Stimulated activated CD4-positive, alpha-beta T cell treated with anti-CD3 and anti-CD28 coated beads, Interleukin-2, amount 100 ng/mL, for 24 hours (primary cell): ENCODE measurements at regions not wholly inside any gene's neighbourhood (a gene's known extent, or its start where the extent isn't known, plus 50 kb on each side); places are given as distances from the start of the nearest gene placed in this dataset.

Experiments used
- DNase-seq, 2 donors: peaks; one replicate each; pipeline ENCODE4 v3.0.0-alpha.2; 2020

GRCh38 chr2:123085484-123085883 is 939.6 kb upstream of the CNTNAP5 start:
- DNase-seq = no peak

- no peak for DNase-seq
Measured at GRCh38 chr2:123086613-123087385, 938.3 kb upstream of the CNTNAP5 start.

GRCh38 chr2:123091471-123091870 is 933.6 kb upstream of the CNTNAP5 start:
- DNase-seq = no peak

GRCh38 chr2:123093199-123093598 is 931.9 kb upstream of the CNTNAP5 start:
- no peak for DNase-seq

GRCh38 chr2:123095219-123095835 is 929.8 kb upstream of the CNTNAP5 start:
- no peak for DNase-seq

- DNase-seq = no peak
Measured at GRCh38 chr2:123098619-123099018, 926.5 kb upstream of the CNTNAP5 start.

GRCh38 chr2:123101434-123101833 is 923.7 kb upstream of the CNTNAP5 start:
- DNase-seq = no peak

GRCh38 chr2:123103902-123104301 is 921.2 kb upstream of the CNTNAP5 start:
- DNase-seq = no peak

GRCh38 chr2:123116595-123116994 is 908.5 kb upstream of the CNTNAP5 start:
- DNase-seq = no peak

GRCh38 chr2:123127236-123127635 is 897.9 kb upstream of the CNTNAP5 start:
- DNase-seq = no peak

GRCh38 chr2:123128951-123129350 is 896.1 kb upstream of the CNTNAP5 start:
- no peak for DNase-seq

GRCh38 chr2:123136419-123136818 is 888.7 kb upstream of the CNTNAP5 start:
- no peak for DNase-seq

- no peak for DNase-seq
Measured at GRCh38 chr2:123144082-123144481, 881.0 kb upstream of the CNTNAP5 start.

GRCh38 chr2:123153041-123153440 is 872.0 kb upstream of the CNTNAP5 start:
- DNase-seq = no peak

- no peak for DNase-seq
Measured at GRCh38 chr2:123154195-123154594, 870.9 kb upstream of the CNTNAP5 start.

GRCh38 chr2:123157016-123157415 is 868.1 kb upstream of the CNTNAP5 start:
- no peak for DNase-seq

GRCh38 chr2:123162400-123163016 is 862.6 kb upstream of the CNTNAP5 start:
- DNase-seq = no peak

- no peak for DNase-seq
Measured at GRCh38 chr2:123163398-123163797, 861.7 kb upstream of the CNTNAP5 start.

- DNase-seq = no peak
Measured at GRCh38 chr2:123164216-123164615, 860.9 kb upstream of the CNTNAP5 start.

- no peak for DNase-seq
Measured at GRCh38 chr2:123165616-123166015, 859.5 kb upstream of the CNTNAP5 start.

- no peak for DNase-seq
Measured at GRCh38 chr2:123179526-123179925, 845.6 kb upstream of the CNTNAP5 start.

- no peak for DNase-seq
Measured at GRCh38 chr2:123195957-123196356, 829.1 kb upstream of the CNTNAP5 start.

GRCh38 chr2:123200035-123200434 is 825.1 kb upstream of the CNTNAP5 start:
- DNase-seq = no peak

- DNase-seq = no peak
Measured at GRCh38 chr2:123207245-123207644, 817.8 kb upstream of the CNTNAP5 start.
